AG04450 (cell line): ENCODE measurements at regions not wholly inside any gene's neighbourhood (a gene's known extent, or its start where the extent isn't known, plus 50 kb on each side); places are given as distances from the start of the nearest gene placed in this dataset.

Source experiments
- CTCF ChIA-PET: fragments of 300-600, 350-600 bp; formaldehyde crosslinking; extraction: SDS; loops from one replicate; lab custom pipeline; 2022; ENCODE audit warnings: antibody characterized with exemption, inconsistent platforms; lab: Charles Lee
- POLR2A ChIA-PET: fragments of 350-600 bp; formaldehyde crosslinking; extraction: SDS; loops from one replicate; lab custom pipeline; 2021; ENCODE audit warnings: antibody characterized with exemption, inconsistent platforms; lab: Yijun Ruan, JAX
- DNase-seq: peaks from one replicate; pipeline ENCODE4 v3.0.0-alpha.2; 2011; ENCODE audit warnings: low read depth, low spot score
- H3K27ac ChIP-seq: one replicate; pipeline ENCODE4 v1.5.1; 2012; ENCODE audit warnings: low read depth, low read length, control low read depth
- H3K27me3 ChIP-seq: one replicate; pipeline ENCODE4 v1.6.0; 2012; ENCODE audit warnings: low read length; ENCODE audit not compliant: control insufficient read depth, insufficient read depth
- H3K4me3 ChIP-seq: 2 replicates; pipeline ENCODE4 v1.5.1; 2011; ENCODE audit warnings: mild to moderate bottlenecking, low read depth, low read length, control low read depth
- H3K9me3 ChIP-seq: 2 replicates; pipeline ENCODE4 v1.5.1; 2012; ENCODE audit warnings: low read length; ENCODE audit not compliant: control insufficient read depth, insufficient read depth
- CTCF ChIP-seq: IDR thresholded peaks from 2 replicates; pipeline ENCODE4 v1.5.1; 2011; ENCODE audit warnings: low read depth, low read length, control low read depth, inconsistent platforms

- ChIA-PET CTCF (interaction anchor here (1.3 kb wide), 1 partner anchor 13 kb away, joined by 4 read pairs; no protein-coding TSS in a partner anchor), POLR2A (no interaction called here)
- H3K9me3 ChIP-seq: peaks cover 7% of the 10 kb centered on the region; the same call in 1 of the 2 replicates
- no peak for TF ChIP-seq CTCF
- no peak overlapping the region for H3K4me3 ChIP-seq
- H3K27ac ChIP-seq: no peak overlapping the region
- H3K27me3 ChIP-seq: no peaks in the 10 kb centered on the region
- DNase-seq: no peak
Measured at GRCh38 chr6:3900744-3901336, 51.7 kb downstream of the FAM50B start.

GRCh38 chr6:3902871-3903648, 53.9 kb downstream of the FAM50B start:
- H3K27me3 ChIP-seq: no peaks in the 10 kb centered on the region
- H3K27ac ChIP-seq: no peak overlapping the region
- TF ChIP-seq CTCF: no peak
- ChIA-PET CTCF (interaction anchor here (0.6 kb wide), 1 partner anchor 30 kb away, joined by 3 read pairs; no protein-coding TSS in a partner anchor), POLR2A (no interaction called here)
- H3K9me3 ChIP-seq: peaks cover 7% of the 10 kb centered on the region; the same call in 1 of the 2 replicates
- DNase-seq: no peak
- no peak overlapping the region for H3K4me3 ChIP-seq

- TF ChIP-seq CTCF: no peak
- POLR2A ChIA-PET: no interaction called here
- H3K9me3 ChIP-seq: peaks cover 4% of the 10 kb centered on the region; the same call in 1 of the 2 replicates
Measured at GRCh38 chr6:3904518-3904917, 55.3 kb downstream of the FAM50B start.

GRCh38 chr6:3905945-3906845, 57.0 kb downstream of the FAM50B start:
- TF ChIP-seq CTCF: no peak
- CTCF ChIA-PET: interaction anchor here (1.0 to 1.4 kb wide), 2 partner anchors 17 to 57 kb away, joined by 3 to 4 read pairs; partner anchors contain the start of gene FAM50B
- no peak for DNase-seq
- no peak overlapping the region for H3K27ac ChIP-seq
- H3K4me3 ChIP-seq: no peak overlapping the region
- H3K9me3 ChIP-seq: no peaks in the 10 kb centered on the region
- H3K27me3 ChIP-seq: no peaks in the 10 kb centered on the region
- POLR2A ChIA-PET: no interaction called here

More at GRCh38 chr6:3904518-3904917, 55.3 kb downstream of the FAM50B start:
- Histone ChIP-seq H3K27ac (no peak overlapping the region), H3K4me3 (no peak overlapping the region), H3K27me3 (no peaks in the 10 kb centered on the region)
- no peak for DNase-seq
- CTCF ChIA-PET: no interaction called here
